Medulla oblongata (tissue), 1 donor: ENCODE measurements at regions not wholly inside any gene's neighbourhood (a gene's known extent, or its start where the extent isn't known, plus 50 kb on each side); places are given as distances from the start of the nearest gene placed in this dataset.
"Not testable (repeated sequence)": the region's sequence is repeated elsewhere in the genome, so short reads cannot be mapped to it uniquely, and the experiment has no call there.

Experiments used
- DNase-seq: peaks from one replicate; pipeline ENCODE4 v3.0.0-alpha.2; 2015; ENCODE audit errors: extremely low spot score

DNA sequence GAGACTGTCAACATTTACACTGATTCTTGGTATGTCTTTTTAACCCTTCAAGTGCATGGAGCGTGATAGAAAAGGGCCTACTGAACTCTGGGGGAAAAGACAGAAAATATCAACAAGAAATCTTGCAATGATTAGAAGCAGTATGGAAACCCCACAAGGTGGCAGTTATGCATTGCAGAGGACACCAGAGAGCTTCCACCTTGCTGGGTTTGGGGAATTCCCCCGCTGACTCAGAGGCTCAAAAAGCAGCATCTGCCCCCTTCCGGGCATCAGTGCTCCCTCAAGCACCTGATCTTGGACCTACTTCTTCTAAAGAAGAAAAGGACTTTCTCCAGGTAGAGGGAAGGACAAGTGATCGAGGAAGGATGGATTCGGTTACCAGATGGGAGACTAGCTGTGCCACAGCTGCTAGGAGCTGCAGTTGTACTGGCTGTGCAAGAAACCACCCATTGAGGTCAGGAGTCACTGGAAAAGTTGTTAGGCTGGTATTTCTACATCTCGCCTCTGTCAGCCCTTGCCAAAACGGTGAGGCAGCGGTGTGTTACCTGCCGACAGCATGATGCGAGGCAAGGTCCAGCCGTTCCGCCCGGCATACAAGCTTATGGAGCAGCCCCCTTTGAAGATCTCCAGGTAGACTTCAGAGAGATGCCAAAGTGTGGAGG, 102.8 kb upstream of the OSBPL11 start:
- not testable (repeated sequence) for DNase-seq

GRCh38 chr3:125715651-125716050, 120.4 kb upstream of the OSBPL11 start:
- no peak for DNase-seq

GRCh38 chr3:125732151-125732550, 136.9 kb upstream of the OSBPL11 start:
- not testable (repeated sequence) for DNase-seq

DNA sequence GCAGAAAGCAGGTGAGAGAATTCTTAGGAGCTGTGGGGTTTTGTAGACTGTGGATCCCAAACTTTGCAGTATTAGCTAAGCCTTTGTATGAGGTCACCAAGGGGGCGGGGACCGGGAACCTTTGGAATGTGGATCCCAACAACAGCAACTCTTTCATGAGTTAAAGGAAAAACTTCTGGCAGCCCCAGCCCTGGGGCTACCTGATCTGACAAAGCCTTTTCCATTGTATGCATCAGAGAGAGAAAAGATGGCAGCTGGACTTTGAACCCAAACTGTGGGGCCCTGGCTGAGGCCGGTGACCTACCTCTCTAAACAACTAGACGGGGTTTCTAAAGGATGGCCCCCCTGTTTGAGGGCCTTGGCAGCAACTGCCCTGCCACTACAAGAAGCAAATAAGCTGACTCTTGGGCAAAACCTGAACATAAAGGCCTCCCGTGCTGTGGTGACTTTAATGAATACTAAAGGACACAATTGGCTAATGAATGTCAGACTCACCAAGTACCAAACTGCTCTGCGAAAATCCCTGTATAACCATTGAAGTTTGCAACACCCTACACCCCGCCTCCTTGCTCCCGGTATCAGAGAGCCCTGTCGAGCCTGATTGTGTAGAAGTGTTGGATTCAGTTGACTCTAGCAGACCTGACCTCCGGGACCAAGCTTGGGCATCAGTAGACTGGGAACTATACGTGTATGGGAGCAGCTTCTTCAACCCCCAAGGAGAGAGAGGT, 146.9 kb upstream of the OSBPL11 start:
- not testable (repeated sequence) for DNase-seq

DNA sequence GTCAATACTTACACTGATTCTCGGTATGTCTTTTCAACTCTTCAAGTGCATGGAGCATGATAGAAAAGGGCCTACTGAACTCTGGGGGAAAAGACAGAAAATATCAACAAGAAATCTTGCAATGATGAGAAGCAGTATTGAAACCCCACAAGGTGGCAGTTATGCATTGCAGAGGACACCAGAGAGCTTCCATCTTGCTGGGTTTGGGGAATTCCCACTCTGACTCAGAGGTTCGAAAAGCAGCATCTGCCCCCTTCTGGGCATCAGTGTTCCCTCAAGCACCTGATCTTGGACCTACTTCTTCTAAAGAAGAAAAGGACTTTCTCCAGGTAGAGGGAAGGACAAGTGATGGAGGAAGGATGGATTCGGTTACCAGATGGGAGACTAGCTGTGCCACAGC, 147.5 kb upstream of the OSBPL11 start:
- DNase-seq = peak; percentile 17

DNA sequence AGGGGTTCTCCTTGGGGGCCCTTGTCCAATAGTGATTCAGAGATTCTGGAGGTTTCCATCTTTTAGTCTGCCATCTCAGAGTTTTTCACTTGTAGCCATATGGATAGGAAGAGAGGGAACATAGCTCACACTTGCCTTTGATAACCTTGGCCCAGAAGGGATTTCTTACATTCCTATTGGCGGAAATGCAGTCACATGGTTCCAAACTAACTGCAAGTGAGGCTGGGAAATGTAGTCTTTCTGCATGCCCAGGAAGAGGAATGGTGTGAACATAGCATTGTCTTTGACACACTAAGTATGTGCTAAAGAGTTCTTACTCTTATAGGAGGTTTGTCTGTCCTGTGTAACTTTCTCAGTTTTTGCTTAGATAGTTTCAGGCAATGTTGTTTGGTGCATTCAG, 161.8 kb upstream of the OSBPL11 start:
- DNase-seq = not testable (repeated sequence)

GRCh38 chr3:125758641-125759130, 163.4 kb upstream of the OSBPL11 start:
- not testable (repeated sequence) for DNase-seq

DNA sequence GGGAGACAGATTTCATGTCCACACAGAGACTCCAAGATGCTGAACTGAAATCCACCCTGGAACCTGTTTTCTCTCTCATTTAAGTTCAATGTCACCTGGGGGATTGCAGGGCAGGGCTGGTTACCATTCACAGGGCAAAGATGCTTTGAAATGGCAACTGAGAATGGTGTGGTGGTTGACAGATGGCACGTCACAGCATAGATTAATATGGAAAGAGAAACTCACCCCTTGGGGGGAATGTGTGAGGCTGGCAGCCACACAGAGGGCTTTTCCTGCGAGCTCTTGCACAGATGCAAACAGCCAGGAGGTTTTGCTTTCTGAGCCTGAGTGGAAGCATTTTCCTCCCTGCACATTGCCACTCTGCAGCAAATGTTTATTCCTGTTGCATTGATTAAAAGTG, 167.3 kb upstream of the OSBPL11 start:
- not testable (repeated sequence) for DNase-seq

- DNase-seq = peak; percentile 17
These were observed 171.1 kb upstream of the OSBPL11 start for GRCh38 chr3:125766285-125766826.

DNA sequence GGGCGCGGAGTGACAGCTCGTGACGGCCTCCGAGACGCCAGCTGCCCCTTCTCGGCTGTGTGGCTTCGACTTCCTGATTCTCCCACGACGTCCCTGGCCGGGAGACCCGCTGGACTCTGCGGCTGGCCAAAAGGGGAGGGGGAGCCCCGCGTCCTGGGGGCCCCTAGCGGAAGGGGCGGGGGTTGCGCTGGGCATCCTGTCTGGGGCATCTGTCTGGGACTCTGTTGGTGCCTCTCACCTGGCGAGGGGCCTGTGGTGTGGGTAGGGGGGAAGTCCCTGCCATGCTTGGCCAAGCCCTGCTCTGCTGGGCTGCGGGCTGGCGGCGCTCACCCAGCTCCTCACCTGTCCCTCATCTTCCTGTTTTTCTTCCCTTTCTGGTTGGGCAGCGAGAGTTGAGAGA, 171.6 kb upstream of the OSBPL11 start:
- DNase-seq = not testable (repeated sequence)

DNA sequence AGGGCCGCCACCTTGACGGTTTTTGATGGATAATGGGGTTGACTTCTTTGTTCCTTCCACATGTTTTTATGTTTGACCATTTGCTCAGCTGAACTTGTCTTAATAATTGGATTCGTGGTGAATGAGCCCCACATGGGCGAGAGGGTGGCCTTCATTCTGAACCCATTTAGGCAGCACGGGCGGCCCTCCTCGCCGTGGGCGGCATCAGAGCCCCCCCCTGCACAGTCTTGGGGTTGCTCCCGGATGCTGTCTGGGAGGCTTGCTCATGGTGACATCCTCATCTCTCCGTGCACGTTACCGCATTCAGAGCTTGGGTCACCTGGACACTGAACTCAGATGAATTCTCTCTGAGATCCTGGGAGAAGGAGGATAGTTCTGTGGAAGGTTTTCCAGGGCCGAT, 172.3 kb upstream of the OSBPL11 start:
- no peak for DNase-seq

DNA sequence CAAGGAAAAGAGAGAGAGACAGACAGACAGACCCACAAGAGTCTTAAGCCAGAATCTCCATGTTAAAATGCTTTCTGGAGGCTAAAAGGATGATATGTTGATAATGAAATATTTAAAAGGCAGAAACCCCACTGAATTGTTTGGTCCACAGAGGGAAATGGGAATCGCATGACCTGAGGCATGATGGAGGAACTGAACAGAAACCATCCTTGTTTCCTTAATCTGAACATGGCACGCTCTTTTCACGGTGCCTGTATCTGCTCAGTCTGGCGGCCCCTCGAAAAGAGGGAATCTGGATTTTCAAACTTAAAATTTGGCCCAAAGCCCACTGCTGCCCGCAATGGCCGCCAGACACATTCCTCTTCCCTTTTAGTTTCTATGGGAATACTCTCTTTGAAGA, 173.5 kb upstream of the OSBPL11 start:
- DNase-seq = not testable (repeated sequence)

- DNase-seq = not testable (repeated sequence)
These were observed 176.2 kb upstream of the OSBPL11 start for GRCh38 chr3:125771506-125771905.

DNA sequence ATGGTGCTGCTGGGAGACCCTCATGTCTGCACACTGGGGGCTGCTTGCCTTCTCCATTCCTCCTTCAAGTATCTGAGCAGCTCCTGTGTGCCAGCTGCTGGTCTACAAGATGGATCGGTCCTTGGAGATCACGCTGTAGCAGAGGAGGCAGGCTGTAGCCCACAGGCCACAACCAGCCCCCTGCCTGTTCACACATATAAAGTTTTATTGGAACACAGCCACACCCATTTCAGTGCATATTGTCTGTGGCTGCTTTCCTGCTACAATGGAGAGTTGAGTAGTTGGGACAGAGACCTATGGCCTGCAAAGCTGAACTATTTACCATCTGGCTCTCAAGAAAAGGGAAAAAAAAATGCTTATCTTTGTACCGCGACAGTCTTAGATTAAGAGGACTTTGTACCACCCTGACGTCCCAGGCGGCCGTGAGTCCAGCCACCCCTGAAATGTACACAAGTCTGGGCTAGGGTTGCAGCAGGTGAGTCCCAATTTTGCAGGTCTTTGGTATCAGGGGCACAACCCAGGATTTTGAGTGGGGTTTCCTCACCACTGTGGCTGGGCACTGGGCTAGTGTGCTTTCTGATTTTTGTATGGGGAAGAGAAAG, 179.2 kb upstream of the OSBPL11 start:
- not testable (repeated sequence) for DNase-seq

DNA sequence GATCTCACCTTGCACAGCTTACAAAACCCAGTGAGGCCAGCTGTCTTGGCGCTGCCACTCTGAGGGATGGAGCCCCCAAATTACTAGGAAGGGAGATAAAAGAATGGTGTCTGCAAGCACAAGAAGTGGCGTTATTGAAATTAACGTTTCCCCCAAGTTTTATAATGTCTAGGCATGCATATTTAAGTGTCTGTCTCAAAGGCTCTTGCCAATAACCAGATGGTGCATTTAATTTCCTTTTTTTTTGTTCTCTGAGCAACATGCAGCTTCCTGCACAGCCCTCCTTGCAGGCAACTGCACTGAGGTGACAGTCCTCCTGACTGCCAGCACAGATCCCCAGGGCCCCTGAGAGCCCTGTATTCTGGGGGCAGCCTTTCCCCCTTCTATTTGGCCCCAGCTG, 179.8 kb upstream of the OSBPL11 start:
- not testable (repeated sequence) for DNase-seq

GRCh38 chr3:125775606-125776294, 180.5 kb upstream of the OSBPL11 start:
- not testable (repeated sequence) for DNase-seq

DNA sequence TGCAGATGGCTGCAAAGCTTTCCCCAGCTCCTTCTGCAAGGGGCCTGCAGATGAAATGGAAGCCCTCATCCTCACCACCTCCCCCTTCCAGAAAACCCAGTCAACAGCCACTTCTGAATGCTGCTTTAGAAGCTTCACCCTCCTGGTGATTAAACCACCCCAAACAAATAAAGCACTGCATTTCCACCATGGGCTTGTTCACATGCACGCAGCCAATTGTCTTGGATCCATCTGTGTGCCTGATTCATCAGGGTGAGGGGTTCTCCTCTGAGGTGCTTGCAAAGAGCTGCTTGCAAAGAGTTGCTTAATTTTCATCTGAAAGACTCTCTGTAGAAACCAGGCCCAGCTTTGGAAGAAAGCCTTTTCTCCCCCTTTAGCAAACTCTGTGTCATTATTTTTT, 184.0 kb upstream of the OSBPL11 start:
- DNase-seq = not testable (repeated sequence)

- not testable (repeated sequence) for DNase-seq
These were observed 184.6 kb upstream of the OSBPL11 start for GRCh38 chr3:125779918-125780317.

- not testable (repeated sequence) for DNase-seq
These were observed 186.4 kb upstream of the OSBPL11 start for GRCh38 chr3:125781678-125782077.

DNA sequence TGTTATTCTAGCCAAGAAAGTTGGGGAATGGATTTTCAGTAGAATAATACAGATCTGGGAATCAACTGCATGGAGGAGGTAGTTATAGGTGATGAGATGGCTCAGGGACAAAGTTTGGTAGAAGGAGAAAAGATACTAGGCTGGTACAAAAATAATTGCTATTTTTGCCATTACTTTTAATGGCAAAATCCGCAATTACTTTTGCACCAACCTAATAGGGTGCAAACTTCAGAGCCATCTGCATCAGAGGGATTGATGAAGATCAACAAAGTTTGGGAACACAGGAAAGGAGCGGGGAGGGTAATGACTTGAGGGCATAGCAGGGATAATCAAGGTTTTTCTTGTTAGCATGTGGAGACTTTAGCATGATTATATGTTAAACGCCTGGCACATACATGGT, 178.7 kb upstream of the ROPN1B start:
- DNase-seq = not testable (repeated sequence)

DNA sequence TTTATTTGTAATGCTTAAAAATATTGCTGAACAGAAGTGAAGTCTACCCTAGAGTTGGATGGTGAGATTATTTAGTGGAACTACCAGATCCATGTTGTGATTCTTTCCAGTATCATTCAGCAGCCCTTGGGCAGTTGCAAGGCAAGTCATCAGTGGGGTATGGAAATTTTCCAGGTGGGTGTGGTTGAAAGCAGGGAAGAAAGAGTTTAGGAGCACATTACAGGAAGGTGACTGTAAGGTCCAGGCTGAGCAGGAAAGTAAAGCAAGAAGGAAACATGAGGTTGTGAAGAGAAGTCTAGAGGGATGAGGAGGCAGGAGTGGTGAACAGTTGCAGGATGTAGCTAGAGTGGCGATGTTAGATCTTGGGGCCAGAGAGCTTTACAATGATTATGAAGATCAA, 178.0 kb upstream of the ROPN1B start:
- DNase-seq = not testable (repeated sequence)

DNA sequence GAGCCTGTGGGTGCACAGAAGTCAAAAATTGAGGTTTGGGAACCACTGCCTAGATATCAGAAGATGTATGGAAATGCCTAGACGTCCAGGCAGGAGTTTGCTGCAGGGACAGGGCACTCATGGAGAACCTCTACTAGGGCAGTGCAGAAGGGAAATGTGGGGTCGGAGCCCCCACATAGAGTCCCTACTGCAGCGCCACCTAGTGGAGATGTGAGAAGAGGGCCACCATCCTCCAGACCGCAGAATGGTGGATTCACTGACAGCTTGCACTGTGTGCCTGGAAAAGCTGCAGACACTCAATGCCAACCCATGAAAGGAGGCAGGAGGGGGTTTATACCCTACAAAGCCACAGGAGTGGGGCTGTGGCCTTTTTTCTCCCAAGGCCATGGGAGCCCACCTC, 159.0 kb upstream of the ROPN1B start:
- not testable (repeated sequence) for DNase-seq
